Osteocyte (in vitro differentiated cells): ENCODE measurements at regions not wholly inside any gene's neighbourhood (a gene's known extent, or its start where the extent isn't known, plus 50 kb on each side); places are given as distances from the start of the nearest gene placed in this dataset.

ENCODE experiments used
- DNase-seq: peaks from one replicate; pipeline ENCODE4 v3.0.0; 2021; ENCODE audit warnings: mixed read lengths; ENCODE audit not compliant: unreplicated experiment; ENCODE audit errors: extremely low spot score
- H3K27ac Mint-ChIP-seq: one replicate; pipeline ENCODE4 v1.8.0; 2021; ENCODE audit warnings: mild to moderate bottlenecking, mixed read lengths; ENCODE audit not compliant: unreplicated experiment
- H3K27me3 Mint-ChIP-seq: one replicate; pipeline ENCODE4 v1.8.0; 2021; ENCODE audit warnings: mixed read lengths; ENCODE audit not compliant: unreplicated experiment
- H3K36me3 Mint-ChIP-seq: one replicate; pipeline ENCODE4 v1.8.0; 2021; ENCODE audit warnings: mixed read lengths; ENCODE audit not compliant: unreplicated experiment
- H3K4me1 Mint-ChIP-seq: one replicate; pipeline ENCODE4 v1.8.0; 2021; ENCODE audit warnings: mixed read lengths; ENCODE audit not compliant: unreplicated experiment
- H3K4me3 Mint-ChIP-seq: one replicate; pipeline ENCODE4 v1.8.0; 2021; ENCODE audit warnings: mild to moderate bottlenecking, moderate library complexity, mixed read lengths; ENCODE audit not compliant: unreplicated experiment
- H3K9me3 Mint-ChIP-seq: one replicate; pipeline ENCODE4 v1.8.0; 2021; ENCODE audit warnings: mixed read lengths; ENCODE audit not compliant: unreplicated experiment
- TF ChIP-seq, protein P1 (sequence below): fragments of 200-600 bp; sonication (generic); IDR thresholded peaks from 2 replicates; pipeline ENCODE4 v1.5.0; 2021; ENCODE audit warnings: antibody characterized with exemption, mild to moderate bottlenecking, moderate library complexity

GRCh38 chr4:26220696-26221095 lies 100.1 kb upstream of the RBPJ start:
- DNase-seq = no peak
- no peak overlapping the region for H3K4me3 Mint-ChIP-seq
- H3K27me3 Mint-ChIP-seq = no peaks in the 10 kb centered on the region
- H3K27ac Mint-ChIP-seq = peak overlapping the region; percentile 73
- H3K36me3 Mint-ChIP-seq = no peaks in the 10 kb centered on the region
- H3K4me1 Mint-ChIP-seq = peaks cover 49% of the 10 kb centered on the region
- no peaks in the 10 kb centered on the region for H3K9me3 Mint-ChIP-seq
- TF ChIP-seq, protein P1, sequence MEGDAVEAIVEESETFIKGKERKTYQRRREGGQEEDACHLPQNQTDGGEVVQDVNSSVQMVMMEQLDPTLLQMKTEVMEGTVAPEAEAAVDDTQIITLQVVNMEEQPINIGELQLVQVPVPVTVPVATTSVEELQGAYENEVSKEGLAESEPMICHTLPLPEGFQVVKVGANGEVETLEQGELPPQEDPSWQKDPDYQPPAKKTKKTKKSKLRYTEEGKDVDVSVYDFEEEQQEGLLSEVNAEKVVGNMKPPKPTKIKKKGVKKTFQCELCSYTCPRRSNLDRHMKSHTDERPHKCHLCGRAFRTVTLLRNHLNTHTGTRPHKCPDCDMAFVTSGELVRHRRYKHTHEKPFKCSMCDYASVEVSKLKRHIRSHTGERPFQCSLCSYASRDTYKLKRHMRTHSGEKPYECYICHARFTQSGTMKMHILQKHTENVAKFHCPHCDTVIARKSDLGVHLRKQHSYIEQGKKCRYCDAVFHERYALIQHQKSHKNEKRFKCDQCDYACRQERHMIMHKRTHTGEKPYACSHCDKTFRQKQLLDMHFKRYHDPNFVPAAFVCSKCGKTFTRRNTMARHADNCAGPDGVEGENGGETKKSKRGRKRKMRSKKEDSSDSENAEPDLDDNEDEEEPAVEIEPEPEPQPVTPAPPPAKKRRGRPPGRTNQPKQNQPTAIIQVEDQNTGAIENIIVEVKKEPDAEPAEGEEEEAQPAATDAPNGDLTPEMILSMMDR = no peak

GRCh38 chr4:26223155-26223554 lies 97.7 kb upstream of the RBPJ start:
- Mint-ChIP-seq H3K4me1 (peaks cover 34% of the 10 kb centered on the region), H3K27me3 (no peaks in the 10 kb centered on the region), H3K36me3 (no peaks in the 10 kb centered on the region), H3K27ac (no peak overlapping the region), H3K4me3 (no peak overlapping the region), H3K9me3 (no peaks in the 10 kb centered on the region)
- no peak for DNase-seq
- TF ChIP-seq, protein P1 = no peak

DNA sequence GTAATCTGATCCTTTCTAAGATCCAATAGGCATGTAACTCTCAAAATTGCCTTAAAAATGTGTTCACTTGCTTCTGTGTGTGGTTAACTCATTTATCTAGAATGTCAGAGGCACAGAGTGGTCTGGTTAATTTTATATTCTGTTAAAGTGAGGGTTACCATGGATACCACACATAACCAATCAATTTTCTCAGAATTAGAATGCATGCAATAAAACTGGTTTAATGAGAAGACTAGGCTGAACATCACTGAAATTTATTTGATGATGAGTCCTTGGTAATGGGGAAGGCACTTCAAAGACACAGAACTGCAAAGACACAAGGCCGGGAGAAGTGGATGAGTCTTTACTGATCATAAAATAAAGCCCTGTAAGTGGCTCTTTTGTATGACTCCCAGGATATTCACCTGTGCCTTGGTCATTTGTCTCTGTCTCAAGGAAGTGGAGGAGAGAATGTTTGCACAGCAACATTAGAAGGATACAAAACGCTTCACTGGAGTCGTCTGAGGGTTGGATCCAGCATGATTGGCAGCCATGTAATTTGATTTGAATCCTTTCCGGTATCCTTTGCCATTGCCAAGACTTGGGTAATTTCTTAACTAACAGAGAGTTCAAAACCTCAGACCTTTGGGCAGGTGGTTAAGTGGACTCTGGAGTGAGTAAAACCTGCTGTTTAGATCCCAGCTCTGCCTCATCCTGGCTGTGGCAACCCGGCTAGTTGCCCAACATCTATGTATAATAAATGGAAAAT lies 94.0 kb upstream of the RBPJ start:
- Mint-ChIP-seq H3K9me3 (no peaks in the 10 kb centered on the region), H3K4me1 (peaks cover 10% of the 10 kb centered on the region), H3K36me3 (no peaks in the 10 kb centered on the region), H3K27ac (no peak overlapping the region), H3K4me3 (no peak overlapping the region), H3K27me3 (no peaks in the 10 kb centered on the region)
- DNase-seq = no peak
- TF ChIP-seq, protein P1 = no peak

DNA sequence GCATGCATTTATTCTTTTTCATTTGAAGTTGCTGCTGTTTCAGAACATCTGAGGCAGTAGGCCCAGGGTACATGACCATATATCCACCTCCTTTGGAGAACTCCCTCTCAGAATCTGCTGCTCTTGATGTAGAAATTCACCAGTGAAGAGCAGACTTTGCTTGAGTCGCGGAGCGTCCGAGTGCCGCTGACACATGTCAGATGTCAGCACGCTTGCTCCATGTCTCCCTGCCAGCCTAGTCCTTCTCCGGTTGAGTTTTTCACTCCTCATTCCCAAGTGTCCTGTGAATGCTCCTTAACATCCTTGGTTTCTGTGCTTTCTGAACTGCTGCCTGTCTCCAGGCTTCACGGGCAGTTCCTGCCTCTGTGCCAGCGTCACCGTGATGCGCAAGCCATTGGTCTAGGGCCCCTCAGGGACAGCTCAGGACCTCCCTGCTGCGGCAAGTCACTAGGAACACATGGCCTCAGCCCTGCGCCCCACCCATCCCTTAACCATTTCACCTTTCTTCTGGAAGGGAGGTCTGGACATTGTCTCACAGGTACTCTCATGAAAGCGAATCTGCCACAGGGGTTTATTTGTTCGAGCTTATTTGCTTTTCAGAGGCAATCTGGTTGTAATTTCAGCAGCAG lies 93.1 kb upstream of the RBPJ start:
- Mint-ChIP-seq H3K4me3 (no peak overlapping the region), H3K4me1 (peaks cover 6% of the 10 kb centered on the region), H3K36me3 (no peaks in the 10 kb centered on the region), H3K27me3 (no peaks in the 10 kb centered on the region), H3K9me3 (no peaks in the 10 kb centered on the region), H3K27ac (no peak overlapping the region)
- DNase-seq = no peak
- TF ChIP-seq, protein P1 = no peak

DNA sequence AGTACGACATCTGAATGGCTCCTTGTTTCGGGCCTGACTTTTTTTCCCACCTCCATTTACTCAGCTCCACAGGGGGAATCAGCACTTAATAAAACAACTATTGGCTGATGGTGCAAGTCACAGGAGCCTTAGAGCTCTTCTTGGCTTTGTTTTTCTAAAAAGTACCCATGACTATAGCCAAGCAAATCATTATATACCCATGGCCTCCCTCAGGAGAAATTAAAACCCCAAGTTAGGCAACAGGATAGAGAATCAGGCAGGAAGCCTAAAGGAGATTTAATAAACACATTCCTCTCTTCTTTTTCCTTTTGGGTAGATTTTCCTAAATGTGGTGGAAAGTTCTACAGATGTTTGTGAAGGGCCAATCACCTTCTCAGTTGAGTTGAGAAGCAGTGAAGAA lies 91.9 kb upstream of the RBPJ start:
- no peaks in the 10 kb centered on the region for H3K36me3 Mint-ChIP-seq
- no peaks in the 10 kb centered on the region for H3K27me3 Mint-ChIP-seq
- no peak overlapping the region for H3K4me3 Mint-ChIP-seq
- no peak for DNase-seq
- H3K27ac Mint-ChIP-seq = no peak overlapping the region
- TF ChIP-seq, protein P1 = no peak
- H3K4me1 Mint-ChIP-seq = peaks cover 12% of the 10 kb centered on the region
- no peaks in the 10 kb centered on the region for H3K9me3 Mint-ChIP-seq
